CD14-positive monocyte (primary cell): ENCODE measurements at regions not wholly inside any gene's neighbourhood (a gene's known extent, or its start where the extent isn't known, plus 50 kb on each side); places are given as distances from the start of the nearest gene placed in this dataset.

ENCODE experiments used
- DNase-seq, 3 donors: peaks; one replicate each; pipeline ENCODE4 v3.0.0-alpha.2; 2011 to 2022
- H2AFZ ChIP-seq: 2 replicates; pipeline ENCODE4 v1.6.0; 2012; ENCODE audit warnings: mild to moderate bottlenecking, low read depth, low read length, inconsistent platforms; ENCODE audit not compliant: insufficient read depth, poor library complexity, severe bottlenecking
- H3K27ac ChIP-seq, 2 donors: 1 replicate in 1 of 2; 2 replicates in 1 of 2; pipeline ENCODE4 v1.5.1; 2012 to 2013; ENCODE audit warnings: low read length in 2 of 2, control low read depth in 1 of 2, inconsistent platforms in 1 of 2, low read depth in 1 of 2, mild to moderate bottlenecking in 1 of 2
- H3K27me3 ChIP-seq, 2 donors: one replicate each; pipeline versions ENCODE4 v1.6.0 to v1.6.1; 2011 to 2013; ENCODE audit warnings: low read length in 2 of 2; ENCODE audit not compliant: control insufficient read depth in 2 of 2, insufficient read depth in 2 of 2
- H3K36me3 ChIP-seq, 2 donors: replicated peaks in 1 of 2; 1 replicate in 1 of 2; 2 replicates in 1 of 2; pipeline versions ENCODE4 v1.5.1 to v1.6.1; 2012 to 2013; ENCODE audit warnings: low read length in 2 of 2, control low read depth in 1 of 2, inconsistent platforms in 1 of 2, mild to moderate bottlenecking in 1 of 2; ENCODE audit not compliant: insufficient read depth in 2 of 2, control insufficient read depth in 1 of 2
- H3K4me1 ChIP-seq, 2 donors: 1 replicate in 1 of 2; 2 replicates in 1 of 2; pipeline versions ENCODE4 v1.5.1 to v1.6.1; 2012 to 2013; ENCODE audit warnings: low read length in 2 of 2, control low read depth in 1 of 2, inconsistent platforms in 1 of 2, mild to moderate bottlenecking in 1 of 2, moderate library complexity in 1 of 2; ENCODE audit not compliant: insufficient read depth in 2 of 2, control insufficient read depth in 1 of 2
- H3K4me2 ChIP-seq: replicated peaks from 2 replicates; pipeline ENCODE3; 2012; ENCODE audit warnings: low read length, moderate library complexity, mild to moderate bottlenecking; ENCODE audit not compliant: poor library complexity, severe bottlenecking; ENCODE audit errors: extremely low read depth
- H3K4me3 ChIP-seq, 3 experiments: fragments of 200-600 bp in 1 of 3; sonication (generic) in 1 of 3; replicated peaks in 1 of 3; 1 replicate in 2 of 3; 2 replicates in 1 of 3; pipeline ENCODE4 v1.5.1; 2011 to 2013; ENCODE audit warnings: low read length in 3 of 3, mild to moderate bottlenecking in 3 of 3, control low read depth in 2 of 3, low read depth in 2 of 3, inconsistent platforms in 1 of 3, moderate library complexity in 1 of 3
- H3K79me2 ChIP-seq: 2 replicates; pipeline ENCODE4 v1.6.0; 2012; ENCODE audit warnings: mild to moderate bottlenecking, control low read depth, inconsistent platforms, low read length, moderate library complexity; ENCODE audit not compliant: insufficient read depth
- H3K9ac ChIP-seq: 2 replicates; pipeline ENCODE4 v1.6.0; 2017; ENCODE audit warnings: low read length, mild to moderate bottlenecking; ENCODE audit not compliant: insufficient read depth, poor library complexity, severe bottlenecking
- H3K9me3 ChIP-seq, 2 donors: replicated peaks in 1 of 2; 1 replicate in 1 of 2; 2 replicates in 1 of 2; pipeline versions ENCODE4 v1.5.1 to v1.6.1; 2012 to 2013; ENCODE audit warnings: low read length in 2 of 2, control low read depth in 1 of 2; ENCODE audit not compliant: control insufficient read depth in 1 of 2, insufficient read depth in 1 of 2
- H4K20me1 ChIP-seq: 2 replicates; pipeline ENCODE4 v1.6.0; 2012; ENCODE audit warnings: mild to moderate bottlenecking, low read length, control low read depth, moderate library complexity; ENCODE audit not compliant: insufficient read depth
- H3K27ac Mint-ChIP-seq, 7 donors: one replicate each; pipeline ENCODE4 v1.8.0; 2020; ENCODE audit warnings: mild to moderate bottlenecking in 7 of 7, mixed read lengths in 7 of 7, moderate library complexity in 6 of 7, inconsistent platforms in 2 of 7
- H3K27me3 Mint-ChIP-seq, 3 donors: one replicate each; pipeline ENCODE4 v1.8.0; 2021 to 2022; ENCODE audit warnings: low read depth in 3 of 3, mild to moderate bottlenecking in 3 of 3, mixed read lengths in 3 of 3, moderate library complexity in 3 of 3, inconsistent platforms in 1 of 3
- H3K36me3 Mint-ChIP-seq, 2 donors: one replicate each; pipeline ENCODE4 v1.8.0; 2020; ENCODE audit warnings: mixed read lengths in 2 of 2, inconsistent platforms in 1 of 2, mild to moderate bottlenecking in 1 of 2
- H3K4me1 Mint-ChIP-seq: one replicate; pipeline ENCODE4 v1.8.0; 2020; ENCODE audit warnings: mild to moderate bottlenecking, mixed read lengths
- H3K4me3 Mint-ChIP-seq, 2 donors: one replicate each; pipeline ENCODE4 v1.8.0; 2020; ENCODE audit warnings: mild to moderate bottlenecking in 2 of 2, mixed read lengths in 2 of 2, moderate library complexity in 1 of 2
- H3K9me3 Mint-ChIP-seq, 7 donors: one replicate each; pipeline ENCODE4 v1.8.0; 2020 to 2022; ENCODE audit warnings: mixed read lengths in 7 of 7, mild to moderate bottlenecking in 6 of 7, moderate library complexity in 6 of 7, inconsistent platforms in 2 of 7
- CTCF ChIP-seq: fragments of 200-600 bp; IDR thresholded peaks from one replicate; pipeline ENCODE4 v1.8.0; 2022; ENCODE audit warnings: antibody characterized with exemption, mild to moderate bottlenecking
- WGBS: methylation state at CpG from one replicate; pipeline ENCODE4 v1.1.5; 2013; ENCODE audit warnings: missing lambda C conversion rate; ENCODE audit not compliant: insufficient coverage; 5-methylcytosine and 5-hydroxymethylcytosine counted together
- intact Hi-C, 2 donors: fragments of 100-400 bp; cut with micrococcal nuclease; formaldehyde crosslinking; loops; one replicate each; pipeline versions ENCODE4 v1.15.0 to v1.15.1; 2023

GRCh38 chr16:77488652-77489051 is 53.8 kb upstream of the ADAMTS18 start:
- H3K4me3 ChIP-seq, result no peak overlapping the region
- H3K4me2 ChIP-seq, result no peak overlapping the region
- no peak for TF ChIP-seq CTCF
- 85% methylated on average over 2 of the region's 3 CpGs for WGBS
- H3K27me3 ChIP-seq, result no peaks in the 10 kb centered on the region
- no peak overlapping the region for H3K9ac ChIP-seq
- H3K36me3 Mint-ChIP-seq, result no peaks in the 10 kb centered on the region
- H3K9me3 ChIP-seq, result no peaks in the 10 kb centered on the region
- intact Hi-C loops, result no loop called here
- no peaks in the 10 kb centered on the region for H3K36me3 ChIP-seq
- H3K79me2 ChIP-seq, result no peaks in the 10 kb centered on the region
- H3K4me3 Mint-ChIP-seq, result no peak overlapping the region
- no peaks in the 10 kb centered on the region for H3K4me1 ChIP-seq
- H4K20me1 ChIP-seq, result no peaks in the 10 kb centered on the region
- peaks cover 0 to 5% (median 3%) of the 10 kb centered on the region in 7 donors for H3K9me3 Mint-ChIP-seq
- no peak overlapping the region for H3K27ac Mint-ChIP-seq
- no peak for DNase-seq
- no peaks in the 10 kb centered on the region for H3K4me1 Mint-ChIP-seq
- no peak overlapping the region for H3K27ac ChIP-seq
- no peaks in the 10 kb centered on the region for H3K27me3 Mint-ChIP-seq
- no peak overlapping the region for H2AFZ ChIP-seq

- H3K4me2 ChIP-seq, result no peak overlapping the region
- no peaks in the 10 kb centered on the region for H4K20me1 ChIP-seq
- intact Hi-C loops, result no loop called here
- H3K27ac Mint-ChIP-seq, result no peak overlapping the region
- no peaks in the 10 kb centered on the region for H3K27me3 ChIP-seq
- no peak overlapping the region for H3K27ac ChIP-seq
- no peaks in the 10 kb centered on the region for H3K4me1 ChIP-seq
- H3K4me1 Mint-ChIP-seq, result no peaks in the 10 kb centered on the region
- no CpG with 5 or more reads among the region's 5 CpGs for WGBS
- TF ChIP-seq CTCF, result no peak
- no peaks in the 10 kb centered on the region for H3K36me3 Mint-ChIP-seq
- no peaks in the 10 kb centered on the region for H3K27me3 Mint-ChIP-seq
- no peaks in the 10 kb centered on the region for H3K36me3 ChIP-seq
- no peak overlapping the region for H3K4me3 ChIP-seq
- no peak overlapping the region for H3K4me3 Mint-ChIP-seq
- no peak overlapping the region for H3K9ac ChIP-seq
- DNase-seq, result no peak
- H3K79me2 ChIP-seq, result no peaks in the 10 kb centered on the region
- no peaks in the 10 kb centered on the region for H3K9me3 ChIP-seq
- peaks cover 0 to 6% (median 2%) of the 10 kb centered on the region in 7 donors for H3K9me3 Mint-ChIP-seq
- no peak overlapping the region for H2AFZ ChIP-seq
These were observed 56.3 kb upstream of the ADAMTS18 start for GRCh38 chr16:77491091-77491490.
